ENCODE measurements at regions not wholly inside any gene's neighbourhood (a gene's known extent, or its start where the extent isn't known, plus 50 kb on each side); places are given as distances from the start of the nearest gene placed in this dataset.
"Not testable (repeated sequence)": the region's sequence is repeated elsewhere in the genome, so short reads cannot be mapped to it uniquely, and the experiment has no call there.

DNA sequence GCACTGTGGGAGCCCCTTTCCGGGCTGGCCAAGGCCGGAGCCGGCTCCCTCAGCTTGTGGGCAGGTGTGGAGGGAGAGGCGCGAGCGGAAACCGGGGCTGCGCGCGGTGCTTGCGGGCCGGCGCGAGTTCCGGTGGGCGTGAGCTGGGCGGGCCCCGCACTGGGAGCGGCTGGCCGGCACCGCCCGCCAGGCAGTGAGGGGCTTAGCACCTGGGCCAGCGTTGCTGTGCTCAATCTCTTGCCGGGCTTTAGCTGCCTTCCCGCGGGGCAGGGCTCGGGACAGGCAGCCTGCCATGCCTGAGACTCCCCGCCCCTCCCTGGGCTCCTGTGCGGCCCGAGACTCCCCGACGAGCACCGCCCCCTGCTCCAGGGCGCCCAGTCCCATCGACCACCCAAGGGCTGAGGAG lies 405.2 kb upstream of the PRR20A start:
- Mint-ChIP-seq H3K4me3 (no peak overlapping the region), H3K4me1 (no peaks in the 10 kb centered on the region), H3K27me3 (no peaks in the 10 kb centered on the region), H3K9me3 (peaks cover 3% of the 10 kb centered on the region), H3K27ac (no peak overlapping the region), H3K36me3 (no peaks in the 10 kb centered on the region)
- ATAC-seq = no peak

DNA sequence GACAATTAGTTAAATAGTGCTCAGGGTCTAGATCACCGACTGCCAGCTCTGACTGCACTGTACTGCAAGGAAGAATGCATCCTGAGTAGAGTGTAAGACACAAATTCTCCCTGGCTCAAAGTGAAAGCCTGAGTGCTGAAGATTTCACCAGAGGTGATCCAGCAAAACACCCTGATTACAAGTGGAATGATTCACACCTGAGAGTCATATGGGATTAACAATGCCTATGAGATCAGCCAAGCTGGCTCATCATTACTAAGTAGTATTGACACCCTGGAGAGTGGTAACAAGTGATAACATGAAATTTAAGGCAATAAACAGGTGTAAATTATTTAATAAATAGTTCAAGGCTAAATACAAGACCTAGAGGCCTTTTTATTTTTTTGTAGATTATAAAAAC lies 403.8 kb upstream of the PRR20A start:
- no peak for ATAC-seq
- Mint-ChIP-seq H3K27me3 (no peaks in the 10 kb centered on the region), H3K9me3 (peaks cover 3% of the 10 kb centered on the region), H3K36me3 (no peaks in the 10 kb centered on the region), H3K4me3 (no peak overlapping the region), H3K27ac (no peak overlapping the region), H3K4me1 (no peaks in the 10 kb centered on the region)

DNA sequence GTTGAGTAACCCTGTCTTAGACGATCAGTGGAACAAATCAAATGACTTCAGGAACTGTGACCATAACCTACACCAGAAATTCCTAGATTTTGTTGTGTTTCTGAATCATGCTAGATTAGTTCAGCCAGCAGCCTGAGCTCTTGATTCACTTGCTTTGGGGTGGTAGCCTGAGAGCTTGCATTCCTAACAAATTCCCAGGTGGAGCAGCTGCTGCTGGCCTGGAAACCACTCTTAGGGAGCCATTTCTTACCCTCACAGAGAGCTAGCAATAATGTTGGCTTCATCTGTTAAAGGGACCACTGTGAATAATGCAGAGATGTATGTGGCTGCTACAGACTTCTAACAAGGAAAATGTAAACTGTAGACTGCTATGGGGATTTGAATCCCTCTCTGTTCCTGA lies 388.1 kb upstream of the PRR20A start:
- H3K4me1 Mint-ChIP-seq = no peaks in the 10 kb centered on the region
- no peak for ATAC-seq
- no peak overlapping the region for H3K27ac Mint-ChIP-seq
- H3K9me3 Mint-ChIP-seq = peaks cover 3% of the 10 kb centered on the region
- no peak overlapping the region for H3K4me3 Mint-ChIP-seq
- no peaks in the 10 kb centered on the region for H3K27me3 Mint-ChIP-seq
- H3K36me3 Mint-ChIP-seq = no peaks in the 10 kb centered on the region

DNA sequence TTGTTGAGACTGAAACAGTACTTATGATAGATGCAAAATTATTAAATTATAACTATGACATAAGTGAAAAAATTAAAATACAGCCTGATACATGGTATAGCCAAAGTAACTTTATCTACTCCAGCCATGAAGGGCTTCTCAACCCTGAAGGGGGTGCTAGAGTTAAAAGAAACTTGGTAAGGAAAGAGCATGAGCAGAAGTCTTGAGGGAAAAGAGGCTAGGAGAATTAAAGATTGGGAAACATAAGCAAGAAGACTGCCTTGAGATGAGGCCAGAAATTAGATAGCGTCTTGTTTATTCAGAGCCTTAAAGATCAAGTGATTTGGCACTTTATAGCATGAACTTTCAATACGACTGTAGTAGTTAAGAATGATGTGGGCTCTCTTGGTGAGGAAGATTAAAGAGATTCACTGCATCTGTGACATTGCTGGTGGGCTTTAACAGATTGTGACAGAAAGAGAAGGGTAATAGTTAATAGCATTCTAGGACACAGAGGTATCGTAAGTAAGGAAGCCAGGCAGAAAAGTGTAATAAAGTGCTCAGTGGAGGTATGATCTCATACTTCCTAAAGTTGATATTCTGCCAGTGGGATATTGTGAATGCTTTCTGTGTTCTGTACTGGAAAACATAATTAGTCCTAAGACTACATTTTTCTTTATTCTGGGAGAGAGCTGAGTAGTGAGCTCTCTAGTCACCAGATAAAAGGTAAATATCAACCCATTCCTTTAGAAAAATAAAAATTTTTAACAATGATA lies 385.4 kb upstream of the PRR20A start:
- ATAC-seq = no peak

DNA sequence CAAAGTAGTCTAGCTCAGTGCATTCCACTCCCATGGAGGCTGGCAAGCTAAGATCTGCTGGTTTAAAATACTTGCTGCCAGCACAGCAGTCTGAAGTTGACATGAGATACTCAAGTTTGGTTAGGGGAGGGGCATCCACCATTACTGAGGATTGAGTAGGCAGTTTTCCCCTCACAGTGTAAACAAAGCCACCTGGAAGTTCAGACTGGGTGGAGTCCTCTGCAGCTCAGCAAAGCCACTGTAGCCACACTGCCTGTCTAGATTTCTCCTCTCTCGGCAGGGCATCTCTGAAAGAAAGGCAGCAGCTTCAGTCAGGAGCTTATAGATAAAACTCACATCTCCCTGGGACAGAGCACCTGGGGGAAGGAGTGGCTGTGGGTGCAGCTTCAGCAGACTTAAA lies 377.4 kb upstream of the PRR20A start:
- peaks cover 18% of the 10 kb centered on the region for H3K9me3 Mint-ChIP-seq
- ATAC-seq, H3K4me3 Mint-ChIP-seq, H3K4me1 Mint-ChIP-seq, H3K27me3 Mint-ChIP-seq, H3K36me3 Mint-ChIP-seq, H3K27ac Mint-ChIP-seq: not testable (repeated sequence)

More for the DNA sequence above, 385.4 kb upstream of the PRR20A start:
- Mint-ChIP-seq H3K27me3 (no peaks in the 10 kb centered on the region), H3K27ac (no peak overlapping the region), H3K4me1 (no peaks in the 10 kb centered on the region), H3K9me3 (peaks cover 3% of the 10 kb centered on the region), H3K36me3 (no peaks in the 10 kb centered on the region), H3K4me3 (no peak overlapping the region)

DNA sequence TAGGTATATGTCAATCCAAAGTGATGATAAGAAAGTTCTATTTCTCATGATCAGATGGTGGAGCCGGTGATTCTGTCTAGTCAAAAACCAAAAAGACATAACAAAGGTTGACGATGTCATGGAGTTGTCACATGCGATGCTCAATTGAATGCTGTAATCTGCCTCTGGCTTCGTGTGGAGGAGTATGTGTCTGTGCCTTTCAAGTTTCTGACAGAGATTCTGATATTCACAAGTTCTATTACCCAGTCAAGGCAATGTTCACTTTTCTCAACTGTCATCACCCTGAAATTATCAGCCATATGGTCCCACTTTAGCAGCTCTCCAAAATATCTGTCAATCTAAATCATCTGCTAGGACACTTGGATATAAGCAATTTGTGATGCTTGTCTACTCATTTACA lies 367.6 kb upstream of the PRR20A start:
- ATAC-seq = no peak
- Mint-ChIP-seq H3K27ac (no peak overlapping the region), H3K4me1 (no peaks in the 10 kb centered on the region), H3K9me3 (peaks cover 7% of the 10 kb centered on the region), H3K27me3 (no peaks in the 10 kb centered on the region), H3K4me3 (no peak overlapping the region), H3K36me3 (no peaks in the 10 kb centered on the region)

DNA sequence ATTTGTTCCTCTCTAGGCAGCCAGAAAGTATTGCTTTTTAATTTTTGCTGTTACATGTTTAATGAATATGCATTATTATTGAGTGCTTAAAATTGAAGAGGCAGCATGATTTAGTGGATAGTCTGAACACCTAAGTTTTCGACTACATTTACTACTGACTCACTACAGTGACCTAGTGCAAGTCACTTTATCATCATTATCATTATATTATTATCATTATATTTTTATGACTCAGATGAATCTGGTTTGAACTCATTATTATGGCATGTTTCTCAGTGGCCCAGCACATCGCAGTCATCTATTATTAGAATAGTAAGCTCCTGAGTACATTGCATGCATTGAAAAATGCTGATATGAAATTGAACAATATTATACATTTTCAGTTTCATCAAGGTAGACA lies 351.2 kb upstream of the PRR20A start:
- no peak for ATAC-seq
- Mint-ChIP-seq H3K4me3 (no peak overlapping the region), H3K27me3 (no peaks in the 10 kb centered on the region), H3K4me1 (no peaks in the 10 kb centered on the region), H3K9me3 (peaks cover 2% of the 10 kb centered on the region), H3K27ac (no peak overlapping the region), H3K36me3 (no peaks in the 10 kb centered on the region)

DNA sequence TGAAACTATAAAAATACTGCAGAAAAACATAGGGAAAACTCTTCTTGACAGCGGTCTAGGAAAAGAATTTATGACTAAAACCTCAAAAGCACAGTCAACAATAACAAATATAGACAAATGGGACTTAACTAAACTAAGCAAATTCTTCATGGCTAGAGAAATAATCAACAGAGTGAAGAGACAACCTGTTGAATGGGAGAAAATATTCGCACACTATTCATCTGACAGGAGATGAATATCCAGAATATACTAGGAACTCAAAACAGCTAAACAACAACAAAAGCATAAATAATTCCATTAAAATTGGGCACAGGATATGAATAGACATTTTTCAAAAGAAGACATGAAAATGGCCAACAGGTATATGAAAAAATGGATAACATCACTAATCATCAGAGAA lies 303.6 kb upstream of the PRR20A start:
- peaks cover 4% of the 10 kb centered on the region for H3K9me3 Mint-ChIP-seq

DNA sequence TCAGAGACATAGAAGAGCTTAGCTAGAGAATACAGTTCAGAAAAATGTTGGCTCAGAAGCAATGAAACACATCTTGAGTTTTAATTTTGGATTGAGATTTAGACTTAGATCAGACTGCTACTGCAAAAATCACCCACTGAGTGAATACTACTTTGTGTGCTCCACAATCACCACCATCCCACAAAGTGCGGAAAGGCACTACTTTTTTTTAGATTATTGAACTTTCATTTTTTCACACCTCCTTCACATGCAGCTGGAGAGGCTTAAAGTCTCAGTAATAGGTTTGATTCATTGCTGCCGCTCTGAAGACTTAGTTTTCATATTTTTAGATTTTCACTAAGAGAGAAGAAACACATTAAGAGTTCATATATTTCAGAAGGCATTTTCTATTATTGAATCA lies 289.9 kb upstream of the PRR20A start:
- H3K4me1 Mint-ChIP-seq = no peaks in the 10 kb centered on the region
- no peak overlapping the region for H3K4me3 Mint-ChIP-seq
- H3K36me3 Mint-ChIP-seq = no peaks in the 10 kb centered on the region

More for the DNA sequence above, 303.6 kb upstream of the PRR20A start:
- ATAC-seq = no peak
- H3K4me1 Mint-ChIP-seq = no peaks in the 10 kb centered on the region
- H3K36me3 Mint-ChIP-seq = no peaks in the 10 kb centered on the region
- H3K27me3 Mint-ChIP-seq = no peaks in the 10 kb centered on the region
- no peak overlapping the region for H3K4me3 Mint-ChIP-seq
- H3K27ac Mint-ChIP-seq = no peak overlapping the region

DNA sequence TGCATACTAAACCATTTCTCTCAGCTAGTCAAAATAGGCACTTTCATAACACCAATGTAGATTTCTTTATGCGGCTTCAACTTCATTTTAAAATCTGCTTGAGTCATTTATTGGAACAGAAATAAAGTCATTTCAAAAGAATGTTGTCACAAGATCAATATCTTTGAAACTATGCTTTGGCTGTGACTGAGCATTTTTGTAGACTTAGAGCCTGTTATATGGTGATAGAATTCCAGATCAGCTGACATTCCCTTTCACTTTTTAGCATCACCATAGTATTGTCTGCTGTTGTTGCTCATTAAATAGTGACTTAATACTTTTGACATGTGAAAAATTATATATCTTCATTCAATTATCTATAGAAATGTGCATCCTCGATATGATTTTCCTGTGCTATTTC lies 279.2 kb upstream of the PRR20A start:
- Mint-ChIP-seq H3K4me1 (no peaks in the 10 kb centered on the region), H3K27ac (no peak overlapping the region), H3K27me3 (no peaks in the 10 kb centered on the region), H3K36me3 (no peaks in the 10 kb centered on the region), H3K9me3 (peaks cover 6% of the 10 kb centered on the region), H3K4me3 (no peak overlapping the region)
- ATAC-seq = no peak

More for the DNA sequence above, 289.9 kb upstream of the PRR20A start:
- Mint-ChIP-seq H3K27ac (no peak overlapping the region), H3K9me3 (peaks cover 8% of the 10 kb centered on the region), H3K27me3 (no peaks in the 10 kb centered on the region)
- no peak for ATAC-seq

DNA sequence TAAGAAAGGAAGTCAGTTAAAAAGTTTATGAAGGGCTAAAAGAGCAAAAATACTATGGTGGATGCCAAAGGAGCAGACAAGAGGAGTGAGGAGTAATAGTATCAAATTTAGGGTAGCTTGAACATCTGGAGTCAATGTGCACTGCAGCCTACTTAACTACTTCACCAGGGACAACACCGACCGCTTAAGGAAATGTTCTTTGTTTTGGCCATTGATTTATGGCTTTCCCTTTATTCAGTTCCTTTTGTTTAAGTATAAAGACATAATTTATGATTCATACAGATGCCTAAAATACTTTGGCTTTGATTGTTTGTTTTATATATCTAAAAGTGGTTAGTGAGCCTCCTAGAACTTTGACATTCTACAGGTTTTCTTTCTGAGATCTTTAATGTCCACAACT lies 276.3 kb upstream of the PRR20A start:
- ATAC-seq = no peak
- no peaks in the 10 kb centered on the region for H3K4me1 Mint-ChIP-seq

DNA sequence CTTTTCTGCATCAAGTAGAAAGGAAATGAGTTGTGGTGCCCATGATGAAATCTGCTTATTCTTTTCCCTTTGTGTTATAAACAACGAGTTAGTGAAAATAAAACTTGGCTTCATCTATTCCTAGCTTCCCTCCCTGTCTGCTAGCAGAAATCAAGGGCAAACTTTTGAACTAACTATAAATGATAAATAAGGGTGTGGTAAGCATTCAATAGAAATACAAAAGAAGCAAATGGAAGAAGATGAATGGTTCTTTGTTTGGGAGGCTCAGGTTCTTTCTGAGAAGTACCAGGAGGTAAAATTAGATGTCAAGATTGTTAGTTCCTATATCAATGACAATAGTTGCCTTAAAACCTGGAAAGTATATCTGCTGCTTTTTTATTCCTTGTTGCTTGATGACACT lies 275.3 kb upstream of the PRR20A start:
- Mint-ChIP-seq H3K27me3 (no peaks in the 10 kb centered on the region), H3K9me3 (peaks cover 5% of the 10 kb centered on the region), H3K4me1 (no peaks in the 10 kb centered on the region), H3K36me3 (no peaks in the 10 kb centered on the region), H3K4me3 (no peak overlapping the region), H3K27ac (no peak overlapping the region)
- ATAC-seq = no peak

More for the DNA sequence above, 276.3 kb upstream of the PRR20A start:
- Mint-ChIP-seq H3K4me3 (no peak overlapping the region), H3K27me3 (no peaks in the 10 kb centered on the region), H3K36me3 (no peaks in the 10 kb centered on the region), H3K27ac (no peak overlapping the region), H3K9me3 (peaks cover 5% of the 10 kb centered on the region)

DNA sequence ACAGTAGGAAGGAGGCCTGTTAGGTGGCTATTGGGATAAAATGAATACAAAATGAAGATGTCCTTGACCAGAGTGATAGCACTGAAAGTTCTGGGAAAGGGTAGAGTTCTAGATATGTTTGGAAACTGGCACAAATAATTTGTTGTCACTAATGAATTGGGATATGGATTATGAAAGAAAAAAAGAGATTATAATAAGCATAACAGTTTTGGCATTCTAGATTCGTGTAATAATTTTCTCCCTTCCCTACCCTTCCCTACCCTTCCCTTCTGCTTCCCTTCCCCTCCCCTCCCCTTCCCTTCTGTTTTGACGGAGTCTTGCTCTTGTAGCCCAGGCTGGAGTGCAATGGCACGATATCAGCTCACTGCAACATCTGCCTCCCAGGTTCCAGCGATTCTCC lies 271.0 kb upstream of the PRR20A start:
- Mint-ChIP-seq H3K4me1 (no peaks in the 10 kb centered on the region), H3K4me3 (no peak overlapping the region), H3K36me3 (no peaks in the 10 kb centered on the region), H3K27me3 (no peaks in the 10 kb centered on the region), H3K9me3 (peaks cover 2% of the 10 kb centered on the region), H3K27ac (no peak overlapping the region)
- ATAC-seq = no peak

DNA sequence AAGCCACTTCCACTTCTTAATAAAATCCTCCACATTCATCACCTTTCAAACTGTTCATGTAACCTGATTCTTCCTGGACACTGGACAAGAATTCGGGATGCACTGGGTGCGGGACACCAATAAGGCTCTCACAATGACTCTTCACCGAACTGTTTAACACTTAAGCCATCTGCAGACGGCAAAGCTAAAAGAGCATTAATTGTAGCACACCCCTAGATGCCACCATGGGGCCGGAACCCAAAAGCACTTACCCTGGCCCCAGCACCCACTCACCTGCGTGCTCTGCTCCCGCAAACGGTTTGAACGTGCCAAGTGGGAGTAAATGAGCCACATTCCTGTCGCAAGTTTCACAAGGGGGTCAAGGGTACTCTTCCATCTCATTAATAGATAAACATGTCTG lies 254.3 kb upstream of the PRR20A start:
- H3K27ac Mint-ChIP-seq = no peak overlapping the region
- no peaks in the 10 kb centered on the region for H3K27me3 Mint-ChIP-seq

DNA sequence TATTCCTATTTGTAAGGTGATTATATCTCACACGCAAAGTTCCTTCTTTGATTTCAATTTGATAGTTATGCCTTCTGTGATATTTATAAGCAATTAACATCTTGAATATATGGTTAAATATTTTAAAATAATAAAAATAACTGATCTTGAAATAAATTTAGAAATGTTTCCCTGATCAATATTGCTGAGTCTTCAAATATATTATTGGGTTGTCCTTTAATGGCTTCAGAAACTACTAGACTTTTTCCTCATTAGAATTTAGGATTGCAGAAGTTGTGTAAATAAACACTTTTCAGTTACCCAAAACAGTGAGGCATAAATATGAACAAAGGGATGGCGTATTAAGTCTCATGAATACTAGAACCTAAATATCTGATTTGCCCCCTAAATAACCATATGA lies 252.3 kb upstream of the PRR20A start:
- Mint-ChIP-seq H3K9me3 (peaks cover 3% of the 10 kb centered on the region), H3K27me3 (no peaks in the 10 kb centered on the region), H3K36me3 (no peaks in the 10 kb centered on the region), H3K4me1 (no peaks in the 10 kb centered on the region), H3K4me3 (no peak overlapping the region), H3K27ac (no peak overlapping the region)
- no peak for ATAC-seq

More for the DNA sequence above, 254.3 kb upstream of the PRR20A start:
- no peaks in the 10 kb centered on the region for H3K36me3 Mint-ChIP-seq
- no peak for ATAC-seq
- H3K4me3 Mint-ChIP-seq = no peak overlapping the region
- H3K9me3 Mint-ChIP-seq = no peaks in the 10 kb centered on the region
- H3K4me1 Mint-ChIP-seq = no peaks in the 10 kb centered on the region

DNA sequence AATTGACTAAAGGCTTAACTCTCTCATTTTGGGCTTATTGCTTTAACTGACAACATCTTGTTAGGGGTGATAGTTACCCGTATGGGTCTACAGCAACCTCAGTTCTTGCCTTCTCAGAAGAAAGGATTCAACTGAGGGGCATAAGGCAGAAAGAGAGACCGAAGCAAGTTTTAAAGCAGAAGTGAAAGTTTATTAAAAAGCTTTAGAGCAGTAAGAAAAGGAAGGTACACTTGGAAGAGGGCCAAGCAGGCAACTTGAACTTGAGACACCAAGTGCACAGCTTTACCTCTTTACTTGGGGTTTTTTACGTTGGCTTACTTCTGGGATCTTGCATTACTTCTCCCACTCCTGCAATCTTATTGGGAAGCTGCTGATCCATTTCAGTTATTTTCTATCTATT lies 246.9 kb upstream of the PRR20A start:
- no peak overlapping the region for H3K27ac Mint-ChIP-seq
- H3K9me3 Mint-ChIP-seq = peaks cover 5% of the 10 kb centered on the region
- H3K4me3 Mint-ChIP-seq = no peak overlapping the region
- H3K4me1 Mint-ChIP-seq = no peaks in the 10 kb centered on the region
- no peaks in the 10 kb centered on the region for H3K36me3 Mint-ChIP-seq
- H3K27me3 Mint-ChIP-seq = no peaks in the 10 kb centered on the region
- no peak for ATAC-seq
